ENCODE measurements at regions not wholly inside any gene's neighbourhood (a gene's known extent, or its start where the extent isn't known, plus 50 kb on each side); places are given as distances from the start of the nearest gene placed in this dataset.

- TF ChIP-seq, protein P1, sequence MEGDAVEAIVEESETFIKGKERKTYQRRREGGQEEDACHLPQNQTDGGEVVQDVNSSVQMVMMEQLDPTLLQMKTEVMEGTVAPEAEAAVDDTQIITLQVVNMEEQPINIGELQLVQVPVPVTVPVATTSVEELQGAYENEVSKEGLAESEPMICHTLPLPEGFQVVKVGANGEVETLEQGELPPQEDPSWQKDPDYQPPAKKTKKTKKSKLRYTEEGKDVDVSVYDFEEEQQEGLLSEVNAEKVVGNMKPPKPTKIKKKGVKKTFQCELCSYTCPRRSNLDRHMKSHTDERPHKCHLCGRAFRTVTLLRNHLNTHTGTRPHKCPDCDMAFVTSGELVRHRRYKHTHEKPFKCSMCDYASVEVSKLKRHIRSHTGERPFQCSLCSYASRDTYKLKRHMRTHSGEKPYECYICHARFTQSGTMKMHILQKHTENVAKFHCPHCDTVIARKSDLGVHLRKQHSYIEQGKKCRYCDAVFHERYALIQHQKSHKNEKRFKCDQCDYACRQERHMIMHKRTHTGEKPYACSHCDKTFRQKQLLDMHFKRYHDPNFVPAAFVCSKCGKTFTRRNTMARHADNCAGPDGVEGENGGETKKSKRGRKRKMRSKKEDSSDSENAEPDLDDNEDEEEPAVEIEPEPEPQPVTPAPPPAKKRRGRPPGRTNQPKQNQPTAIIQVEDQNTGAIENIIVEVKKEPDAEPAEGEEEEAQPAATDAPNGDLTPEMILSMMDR (IDR thresholded peaks at IDR 0.05): no peak
- peak; percentile 68 to 73 for TF ChIP-seq POLR2AphosphoS5 (IDR thresholded peaks at IDR 0.05)
- TF ChIP-seq EP300 (IDR thresholded peaks at IDR 0.05): no peak
- TF ChIP-seq POLR2A (IDR thresholded peaks at IDR 0.05): no peak
These were observed 77.0 kb upstream of the TNRC6C start for GRCh38 chr17:77881545-77881944.

Data from upper lobe of left lung (tissue), 4 donors.